ENCODE measurements at regions not wholly inside any gene's neighbourhood (a gene's known extent, or its start where the extent isn't known, plus 50 kb on each side); places are given as distances from the start of the nearest gene placed in this dataset.
"Not testable (repeated sequence)": the region's sequence is repeated elsewhere in the genome, so short reads cannot be mapped to it uniquely, and the experiment has no call there.

DNA sequence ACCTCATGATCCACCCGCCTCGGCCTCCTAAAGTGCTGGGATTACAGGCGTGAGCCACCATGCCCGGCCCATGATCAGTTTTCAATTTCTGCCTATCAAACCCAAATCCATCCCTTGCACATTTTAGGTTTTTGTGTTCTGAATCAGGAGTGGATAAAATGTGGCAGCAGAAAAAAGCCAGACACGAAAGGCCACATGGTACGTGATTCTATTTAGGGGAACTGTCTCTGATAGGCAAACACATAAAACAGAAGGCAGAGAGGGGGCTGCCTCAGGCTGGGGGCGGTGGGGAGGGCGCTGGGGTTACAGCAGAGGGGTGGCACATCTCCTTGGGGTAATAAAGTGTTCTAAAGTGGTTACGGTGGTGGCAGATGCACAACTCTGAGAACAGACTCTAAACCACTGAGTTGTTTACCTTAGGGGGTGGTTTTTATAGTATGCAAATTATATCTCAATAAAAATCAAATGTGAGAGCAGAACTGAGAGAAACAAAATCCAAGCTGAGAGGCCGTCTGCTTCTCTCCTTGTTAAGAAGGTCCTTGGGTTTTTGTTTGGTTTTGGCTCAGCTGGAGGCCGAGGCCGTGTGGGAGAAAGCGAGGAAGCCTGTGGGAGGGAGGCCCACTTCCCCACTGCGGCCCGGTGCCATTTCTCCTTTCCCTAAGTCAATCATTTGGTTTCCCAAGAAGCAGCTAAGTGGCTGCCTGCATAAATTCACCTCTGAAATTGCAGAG lies 78.0 kb downstream of the SOWAHC start:
- Histone ChIP-seq H3K27ac (peak overlapping the region; percentile 82 to 92 (median 90)), H3K4me1 (peaks cover 0 to 83% (median 73%) of the 10 kb centered on the region in 4 donors), H3K4me3 (no peak overlapping the region), H3K27me3 (no peaks in the 10 kb centered on the region), H3K36me3 (no peaks in the 10 kb centered on the region), H3K9me3 (no peaks in the 10 kb centered on the region)
- no peak for TF ChIP-seq POLR2A (IDR thresholded peaks at IDR 0.05)
- peak in 2 of 4 donors; percentile 43 to 61 for TF ChIP-seq EP300 (IDR thresholded peaks at IDR 0.05)
- peak; percentile 60 to 78 (median 74) for TF ChIP-seq POLR2AphosphoS5 (IDR thresholded peaks at IDR 0.05)
- TF ChIP-seq, protein P1, sequence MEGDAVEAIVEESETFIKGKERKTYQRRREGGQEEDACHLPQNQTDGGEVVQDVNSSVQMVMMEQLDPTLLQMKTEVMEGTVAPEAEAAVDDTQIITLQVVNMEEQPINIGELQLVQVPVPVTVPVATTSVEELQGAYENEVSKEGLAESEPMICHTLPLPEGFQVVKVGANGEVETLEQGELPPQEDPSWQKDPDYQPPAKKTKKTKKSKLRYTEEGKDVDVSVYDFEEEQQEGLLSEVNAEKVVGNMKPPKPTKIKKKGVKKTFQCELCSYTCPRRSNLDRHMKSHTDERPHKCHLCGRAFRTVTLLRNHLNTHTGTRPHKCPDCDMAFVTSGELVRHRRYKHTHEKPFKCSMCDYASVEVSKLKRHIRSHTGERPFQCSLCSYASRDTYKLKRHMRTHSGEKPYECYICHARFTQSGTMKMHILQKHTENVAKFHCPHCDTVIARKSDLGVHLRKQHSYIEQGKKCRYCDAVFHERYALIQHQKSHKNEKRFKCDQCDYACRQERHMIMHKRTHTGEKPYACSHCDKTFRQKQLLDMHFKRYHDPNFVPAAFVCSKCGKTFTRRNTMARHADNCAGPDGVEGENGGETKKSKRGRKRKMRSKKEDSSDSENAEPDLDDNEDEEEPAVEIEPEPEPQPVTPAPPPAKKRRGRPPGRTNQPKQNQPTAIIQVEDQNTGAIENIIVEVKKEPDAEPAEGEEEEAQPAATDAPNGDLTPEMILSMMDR (IDR thresholded peaks at IDR 0.05), result no peak
- peak; percentile 75 for DNase-seq
- intact Hi-C loops (cut with DNase I), result loop anchor here (10.0 kb wide), 1 partner anchor 517 kb away; no protein-coding TSS in a partner anchor
- WGBS, 2 donors, result 21 to 59% methylated on average over 15 of the region's 15 CpGs

DNA sequence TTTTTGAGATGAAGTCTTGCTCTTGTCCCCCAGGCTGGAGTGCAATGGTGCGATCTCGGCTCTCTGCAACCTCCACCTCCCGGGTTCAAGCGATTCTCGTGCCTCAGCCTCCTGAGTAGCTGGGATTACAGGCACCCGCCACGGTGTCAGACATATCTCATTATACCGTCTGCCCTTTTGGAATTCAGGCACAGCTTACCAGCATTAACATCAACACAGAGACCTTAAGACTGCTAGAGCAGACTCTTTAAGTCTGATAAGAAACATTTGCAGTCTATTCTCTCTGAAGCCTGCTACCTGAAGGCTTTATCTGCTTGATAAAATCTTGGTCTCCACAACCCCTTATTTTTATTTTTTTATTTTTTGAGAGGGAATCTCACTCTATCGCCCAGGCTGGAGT lies 78.7 kb downstream of the SOWAHC start:
- peak overlapping the region; percentile 82 to 92 (median 90) for H3K27ac ChIP-seq
- H3K4me1 ChIP-seq, result peaks cover 0 to 77% (median 68%) of the 10 kb centered on the region in 4 donors
- H3K36me3 ChIP-seq, H3K27me3 ChIP-seq, DNase-seq, H3K9me3 ChIP-seq, H3K4me3 ChIP-seq: not testable (repeated sequence)
- WGBS, 2 donors, result 44 to 73% methylated on average over 9 of the region's 9 CpGs
- intact Hi-C loops (cut with DNase I), result loop anchor here (10.0 kb wide), 1 partner anchor 518 kb away; no protein-coding TSS in a partner anchor

DNA sequence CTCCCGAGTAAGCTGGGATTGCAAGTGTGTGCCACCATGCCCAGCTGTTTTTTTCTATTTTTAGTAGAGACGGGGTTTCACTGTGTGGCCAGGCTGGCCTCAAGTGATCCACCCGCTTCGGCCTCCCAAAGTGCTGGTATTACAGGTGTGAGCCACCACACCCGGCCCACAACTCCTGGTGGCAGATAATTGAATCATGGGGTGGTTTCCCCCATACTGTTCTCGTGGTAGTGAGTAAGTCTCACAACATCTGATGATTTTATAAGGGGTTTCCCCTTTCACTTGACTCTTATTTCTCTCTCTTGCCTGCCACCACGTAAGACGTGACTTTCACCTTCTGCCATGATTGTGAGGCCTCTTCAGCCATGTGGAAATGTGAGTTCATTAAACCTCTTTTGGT lies 79.1 kb downstream of the SOWAHC start:
- DNase-seq, result peak; percentile 5
- WGBS, 2 donors, result 71 to 76% methylated on average over 8 of the region's 8 CpGs
- H3K4me1 ChIP-seq, result peaks cover 0 to 72% (median 65%) of the 10 kb centered on the region in 4 donors
- H3K4me3 ChIP-seq, H3K9me3 ChIP-seq, H3K27me3 ChIP-seq, H3K36me3 ChIP-seq: not testable (repeated sequence)
- intact Hi-C loops (cut with DNase I), result loop anchor here (10.0 kb wide), 1 partner anchor 518 kb away; no protein-coding TSS in a partner anchor
- H3K27ac ChIP-seq, result peak overlapping the region; percentile 82 to 92 (median 90)

DNA sequence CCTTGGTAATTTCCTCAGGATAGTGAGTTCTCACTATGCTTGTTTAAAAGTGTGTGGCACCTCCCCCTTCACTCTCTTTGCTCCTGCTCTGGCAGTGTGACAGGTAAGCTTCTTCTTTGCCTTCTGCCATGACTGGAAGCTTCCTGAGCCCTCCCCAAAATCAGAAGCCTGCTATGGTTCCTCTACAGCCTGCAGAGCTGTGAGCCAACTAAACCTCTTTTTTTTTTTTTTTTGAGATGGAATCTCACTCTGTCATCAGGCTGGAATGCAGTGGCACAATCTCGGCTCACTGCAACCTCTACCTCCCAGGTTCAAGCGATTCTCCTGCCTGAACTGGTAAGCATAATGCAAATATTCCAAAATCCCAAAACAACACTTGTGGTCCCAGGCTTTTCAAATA lies 80.0 kb downstream of the SOWAHC start:
- intact Hi-C loops (cut with DNase I), result loop anchor here (10.0 kb wide), 1 partner anchor 519 kb away; no protein-coding TSS in a partner anchor
- Histone ChIP-seq H3K36me3 (no peaks in the 10 kb centered on the region), H3K4me1 (peaks cover 0 to 70% (median 64%) of the 10 kb centered on the region in 4 donors), H3K27me3 (no peaks in the 10 kb centered on the region), H3K9me3 (no peaks in the 10 kb centered on the region), H3K27ac (peak overlapping the region; percentile 82 to 92 (median 90)), H3K4me3 (no peak overlapping the region)
- 25 to 50% methylated on average over 2 of the region's 2 CpGs for WGBS, 2 donors
- DNase-seq, result peak; percentile 30
- TF ChIP-seq EP300 (IDR thresholded peaks at IDR 0.05) (no peak), POLR2AphosphoS5 (IDR thresholded peaks at IDR 0.05) (no peak), POLR2A (IDR thresholded peaks at IDR 0.05) (no peak)
- TF ChIP-seq, protein P1 (IDR thresholded peaks at IDR 0.05), result no peak

DNA sequence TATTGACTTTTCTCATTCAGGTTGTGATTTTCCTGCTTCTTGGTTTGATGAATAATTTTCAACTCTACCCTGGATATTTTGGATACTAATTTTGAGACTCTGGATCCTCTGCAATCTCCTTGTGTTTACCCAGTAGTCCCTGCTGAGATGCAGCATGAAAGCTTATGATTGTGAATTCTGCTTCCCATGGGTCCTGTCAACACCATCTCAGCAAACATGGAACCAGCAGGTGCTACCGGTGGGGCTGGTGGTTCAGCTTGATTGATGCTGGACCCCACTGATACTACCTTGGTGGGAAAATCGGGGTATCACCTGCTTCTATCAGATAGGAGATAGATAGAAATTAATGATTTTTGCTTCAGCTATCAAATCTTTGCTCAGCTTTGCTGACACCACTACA lies 81.1 kb downstream of the SOWAHC start:
- DNase-seq, result peak; percentile 21
- intact Hi-C loops (cut with DNase I), result loop anchor here (10.0 kb wide), 1 partner anchor 520 kb away; no protein-coding TSS in a partner anchor

More for the DNA sequence above, 81.1 kb downstream of the SOWAHC start:
- TF ChIP-seq EP300 (IDR thresholded peaks at IDR 0.05) (no peak), POLR2AphosphoS5 (IDR thresholded peaks at IDR 0.05) (no peak), POLR2A (IDR thresholded peaks at IDR 0.05) (no peak)
- TF ChIP-seq, protein P1 (IDR thresholded peaks at IDR 0.05), result no peak
- H3K36me3 ChIP-seq, result no peaks in the 10 kb centered on the region
- peaks cover 0 to 70% (median 64%) of the 10 kb centered on the region in 4 donors for H3K4me1 ChIP-seq
- no peaks in the 10 kb centered on the region for H3K9me3 ChIP-seq
- peak overlapping the region; percentile 82 to 92 (median 90) for H3K27ac ChIP-seq
- WGBS, 2 donors, result 83 to 87% methylated on average over 2 of the region's 2 CpGs
- H3K4me3 ChIP-seq, result no peak overlapping the region
- H3K27me3 ChIP-seq, result no peaks in the 10 kb centered on the region

Data from sigmoid colon (tissue), 6 donors.